SU-DHL-6 (cell line): ENCODE measurements at regions not wholly inside any gene's neighbourhood (a gene's known extent, or its start where the extent isn't known, plus 50 kb on each side); places are given as distances from the start of the nearest gene placed in this dataset.

Experiments
- CTCF ChIP-seq: fragments of 200-600 bp; sonication (generic); IDR thresholded peaks from one replicate; pipeline ENCODE4 v1.5.1; 2017; ENCODE audit warnings: antibody characterized with exemption, mild to moderate bottlenecking, low read length, moderate library complexity; ENCODE audit not compliant: insufficient read depth, poor library complexity, severe bottlenecking
- EZH2phosphoT487 ChIP-seq: fragments of 200-600 bp; sonication (generic), shearing (Covaris generic); conservative IDR thresholded peaks from 2 replicates; pipeline ENCODE4 v1.6.1; 2018; ENCODE audit warnings: mild to moderate bottlenecking, antibody characterized with exemption, low read length, moderate library complexity, mixed read lengths

- TF ChIP-seq CTCF (no peak), EZH2phosphoT487 (no peak)
Observed at GRCh38 chr2:234419726-234420125, 77.2 kb downstream of the ARL4C start.
